Dendritic cell treated with granulocyte-macrophage colony-stimulating factor and Interleukin-4, amounts not matched to agents 40 ng/mL and 50 ng/mL, for 4 days (primary cell): ENCODE measurements at regions not wholly inside any gene's neighbourhood (a gene's known extent, or its start where the extent isn't known, plus 50 kb on each side); places are given as distances from the start of the nearest gene placed in this dataset.

Experiments
- H3K27ac Mint-ChIP-seq: one replicate; pipeline ENCODE4 v1.8.0; 2022; ENCODE audit warnings: mild to moderate bottlenecking, mixed read lengths
- H3K27me3 Mint-ChIP-seq: one replicate; pipeline ENCODE4 v1.8.0; 2022; ENCODE audit warnings: mild to moderate bottlenecking, mixed read lengths
- H3K36me3 Mint-ChIP-seq: one replicate; pipeline ENCODE4 v1.8.0; 2022; ENCODE audit warnings: low read depth, mixed read lengths
- H3K4me1 Mint-ChIP-seq: one replicate; pipeline ENCODE4 v1.8.0; 2022; ENCODE audit warnings: low read depth, mixed read lengths
- H3K4me3 Mint-ChIP-seq: one replicate; pipeline ENCODE4 v1.8.0; 2022; ENCODE audit warnings: mild to moderate bottlenecking, moderate library complexity, mixed read lengths
- H3K9me3 Mint-ChIP-seq: one replicate; pipeline ENCODE4 v1.8.0; 2022; ENCODE audit warnings: mixed read lengths
- intact Hi-C: fragments of 100-400 bp; cut with micrococcal nuclease; formaldehyde crosslinking; loops from one replicate; pipeline ENCODE4 v1.15.0; 2022

DNA sequence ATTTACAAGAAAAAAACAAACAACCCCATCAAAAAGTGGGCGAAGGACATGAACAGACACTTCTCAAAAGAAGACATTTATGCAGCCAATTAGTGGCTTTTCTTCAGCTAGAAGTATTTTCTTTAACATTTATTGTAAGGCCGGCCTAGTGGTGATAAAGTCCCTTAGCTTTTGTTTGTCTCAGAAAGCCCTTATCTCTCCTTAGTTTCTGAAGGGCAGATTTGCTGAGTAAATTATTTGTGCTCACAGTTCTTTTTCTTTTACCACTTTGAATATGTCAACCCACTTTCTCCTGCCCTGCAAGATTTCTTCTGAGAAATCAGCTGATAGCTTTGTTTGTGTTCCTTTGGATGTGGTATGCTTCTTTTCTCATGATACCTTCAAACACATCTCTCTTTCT lies 344.0 kb upstream of the SYNCRIP start:
- Mint-ChIP-seq H3K27ac (no peak overlapping the region), H3K4me1 (no peaks in the 10 kb centered on the region), H3K4me3 (no peak overlapping the region), H3K9me3 (peaks cover 43% of the 10 kb centered on the region), H3K36me3 (no peaks in the 10 kb centered on the region), H3K27me3 (no peaks in the 10 kb centered on the region)
- intact Hi-C loops: no loop called here

DNA sequence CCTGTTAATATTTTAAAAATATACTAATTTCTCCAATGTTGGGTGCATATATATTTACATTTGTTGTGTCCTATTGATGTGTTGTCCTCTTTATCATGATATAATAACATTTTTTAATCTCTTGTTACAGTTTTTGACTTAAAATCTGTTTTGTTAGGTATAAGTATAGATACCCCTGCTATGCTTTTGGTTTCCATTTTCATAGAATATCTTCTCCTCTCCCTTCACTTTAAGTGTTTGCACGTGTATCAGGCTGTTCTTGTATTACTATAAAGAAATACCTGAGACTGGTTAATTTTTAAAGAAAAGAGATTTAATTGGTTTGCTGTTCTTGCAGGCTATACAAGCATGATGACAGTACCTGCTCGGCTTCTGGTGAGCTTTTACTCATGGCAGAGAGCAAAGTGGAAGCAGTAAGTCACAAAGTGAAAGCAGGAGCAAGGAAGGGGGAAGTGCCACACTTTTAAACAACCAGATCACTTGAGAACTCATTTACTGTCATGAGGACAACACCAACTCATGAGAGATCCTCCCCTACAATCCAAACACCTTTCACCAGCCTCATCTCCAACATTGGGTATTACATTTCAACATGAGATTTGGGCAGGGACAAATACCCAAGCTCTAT lies 340.5 kb upstream of the SYNCRIP start:
- Mint-ChIP-seq H3K27me3 (no peaks in the 10 kb centered on the region), H3K4me3 (no peak overlapping the region), H3K9me3 (peaks cover 52% of the 10 kb centered on the region), H3K4me1 (no peaks in the 10 kb centered on the region), H3K36me3 (no peaks in the 10 kb centered on the region), H3K27ac (no peak overlapping the region)
- intact Hi-C loops: no loop called here

DNA sequence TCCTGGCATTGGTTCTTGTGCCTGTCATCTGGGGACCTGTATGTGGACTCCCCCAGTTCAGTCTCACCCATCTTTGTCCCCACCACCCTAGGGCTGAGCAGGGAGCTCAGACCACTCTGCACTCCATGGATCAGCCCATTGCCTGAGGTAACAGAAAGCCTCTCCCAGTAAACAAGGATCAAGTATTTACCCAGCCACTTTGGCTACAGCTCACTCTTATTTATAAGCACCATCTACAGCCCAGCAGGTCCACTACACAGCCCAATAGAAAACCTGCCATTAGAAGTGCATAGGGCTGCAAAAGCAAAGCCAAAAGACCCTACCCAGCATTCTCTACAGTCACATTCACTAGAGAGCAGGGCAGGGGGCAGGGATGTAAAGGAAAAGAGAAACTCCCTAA lies 335.0 kb upstream of the SYNCRIP start:
- H3K4me1 Mint-ChIP-seq: no peaks in the 10 kb centered on the region

DNA sequence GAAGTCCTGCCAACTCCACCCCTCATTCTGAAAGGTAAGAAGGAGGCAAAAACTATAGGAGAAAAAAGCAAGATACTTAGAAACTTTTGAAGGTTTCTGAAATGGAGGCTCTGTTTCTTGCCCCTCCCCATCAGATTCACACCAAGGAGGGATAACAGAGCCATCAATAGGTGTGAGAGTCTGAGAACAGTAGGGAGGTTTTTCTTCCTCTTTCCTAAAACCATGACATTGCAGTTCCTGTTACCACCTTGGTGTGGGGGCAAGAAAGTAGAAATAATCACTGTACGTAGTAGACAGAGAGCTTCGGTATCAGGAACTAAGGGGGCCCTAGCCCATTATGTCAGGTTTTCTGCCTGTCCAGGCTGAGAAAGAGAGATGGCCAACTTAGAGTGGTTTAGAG lies 333.3 kb upstream of the SYNCRIP start:
- Mint-ChIP-seq H3K9me3 (peaks cover 57% of the 10 kb centered on the region), H3K27me3 (no peaks in the 10 kb centered on the region), H3K4me1 (no peaks in the 10 kb centered on the region), H3K4me3 (no peak overlapping the region), H3K36me3 (no peaks in the 10 kb centered on the region), H3K27ac (no peak overlapping the region)
- intact Hi-C loops: no loop called here

More for the DNA sequence above, 335.0 kb upstream of the SYNCRIP start:
- intact Hi-C loops: no loop called here
- H3K27ac Mint-ChIP-seq: no peak overlapping the region
- H3K36me3 Mint-ChIP-seq: no peaks in the 10 kb centered on the region
- peaks cover 57% of the 10 kb centered on the region for H3K9me3 Mint-ChIP-seq
- no peaks in the 10 kb centered on the region for H3K27me3 Mint-ChIP-seq
- no peak overlapping the region for H3K4me3 Mint-ChIP-seq

DNA sequence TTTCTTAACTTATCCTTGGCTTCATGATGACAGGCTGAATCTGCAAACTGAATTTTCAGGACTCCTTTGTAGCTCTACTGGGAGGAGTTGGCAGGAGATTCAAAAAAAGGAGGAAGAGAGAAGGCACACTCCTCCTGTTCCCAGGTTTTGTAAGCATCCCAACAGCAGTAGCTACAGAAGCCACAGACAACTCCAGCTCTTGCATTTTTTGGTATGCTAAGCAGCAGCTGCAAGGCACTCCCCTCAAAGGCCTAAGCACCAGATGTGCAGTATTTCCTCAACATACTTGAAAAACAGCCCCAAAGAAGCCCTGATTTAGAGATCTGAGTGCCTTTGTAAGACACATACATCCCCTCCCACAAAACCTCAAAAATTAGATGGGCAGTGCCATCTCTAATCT lies 328.6 kb upstream of the SYNCRIP start:
- Mint-ChIP-seq H3K27me3 (no peaks in the 10 kb centered on the region), H3K36me3 (no peaks in the 10 kb centered on the region), H3K4me3 (no peak overlapping the region), H3K9me3 (peaks cover 44% of the 10 kb centered on the region), H3K27ac (no peak overlapping the region), H3K4me1 (no peaks in the 10 kb centered on the region)
- intact Hi-C loops: no loop called here

DNA sequence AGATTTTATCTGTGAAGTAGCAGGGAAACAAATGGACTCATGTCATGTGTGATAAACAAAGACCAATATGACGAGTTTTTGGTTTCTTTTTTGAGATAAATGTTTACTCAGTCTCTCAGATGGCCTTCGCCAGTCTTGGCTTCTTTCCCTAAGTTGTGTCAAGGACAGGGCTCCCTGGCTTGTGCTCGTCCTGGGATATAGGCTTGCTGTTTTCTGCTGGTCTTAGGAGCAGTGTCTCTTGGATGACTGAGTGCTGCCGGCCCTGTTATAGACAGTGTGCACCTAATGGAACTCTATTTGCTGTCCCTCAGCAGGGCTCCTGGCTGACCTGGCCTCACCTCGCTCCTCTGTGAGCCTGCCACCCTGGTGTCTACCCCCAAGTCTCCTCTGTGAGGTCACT lies 324.1 kb upstream of the SYNCRIP start:
- Mint-ChIP-seq H3K27me3 (no peaks in the 10 kb centered on the region), H3K9me3 (peaks cover 12% of the 10 kb centered on the region), H3K27ac (no peak overlapping the region), H3K4me3 (no peak overlapping the region), H3K4me1 (no peaks in the 10 kb centered on the region), H3K36me3 (no peaks in the 10 kb centered on the region)
- intact Hi-C loops: no loop called here

DNA sequence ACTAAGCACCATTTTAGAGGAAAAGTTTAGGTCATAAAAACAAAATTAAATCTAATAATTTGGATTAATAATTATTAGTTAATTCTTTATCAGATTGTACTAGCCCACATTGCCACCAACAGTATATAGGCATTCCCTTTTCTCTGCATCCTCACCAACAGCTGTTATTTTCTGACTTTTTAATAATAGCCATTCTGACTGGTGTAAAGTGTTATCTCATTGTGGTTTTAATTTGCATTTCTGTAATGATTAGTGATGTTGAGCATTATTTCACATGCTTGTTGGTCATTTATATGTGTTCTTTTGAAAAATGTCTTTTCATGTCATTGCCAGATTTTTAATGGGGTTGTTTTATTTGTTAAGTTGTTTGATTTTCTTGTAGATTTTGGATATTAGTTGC lies 319.1 kb upstream of the SYNCRIP start:
- Mint-ChIP-seq H3K36me3 (no peaks in the 10 kb centered on the region), H3K27ac (no peak overlapping the region), H3K4me3 (no peak overlapping the region), H3K27me3 (no peaks in the 10 kb centered on the region), H3K9me3 (peaks cover 24% of the 10 kb centered on the region), H3K4me1 (no peaks in the 10 kb centered on the region)
- intact Hi-C loops: no loop called here

DNA sequence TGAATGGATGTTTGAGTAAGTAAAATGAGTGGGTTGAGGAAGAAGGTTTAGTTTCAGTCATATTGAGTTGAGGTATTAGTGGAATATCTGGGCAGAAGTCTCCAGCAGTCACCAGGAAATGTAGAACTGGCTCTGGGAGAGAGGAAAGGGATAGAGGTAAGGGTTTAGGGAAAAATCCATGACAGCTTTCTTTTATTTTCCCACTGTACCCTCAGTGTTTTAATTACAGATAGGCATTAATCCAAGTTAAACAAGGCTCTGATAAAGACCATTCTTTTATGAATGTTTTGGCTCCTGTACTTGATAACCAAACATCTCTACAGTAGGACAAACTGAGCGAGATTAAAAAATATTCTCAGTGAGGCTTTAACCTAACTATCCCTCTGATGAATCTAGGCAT lies 318.4 kb upstream of the SYNCRIP start:
- Mint-ChIP-seq H3K27ac (no peak overlapping the region), H3K4me1 (no peaks in the 10 kb centered on the region), H3K4me3 (no peak overlapping the region), H3K9me3 (peaks cover 31% of the 10 kb centered on the region), H3K36me3 (no peaks in the 10 kb centered on the region), H3K27me3 (no peaks in the 10 kb centered on the region)
- intact Hi-C loops: no loop called here

DNA sequence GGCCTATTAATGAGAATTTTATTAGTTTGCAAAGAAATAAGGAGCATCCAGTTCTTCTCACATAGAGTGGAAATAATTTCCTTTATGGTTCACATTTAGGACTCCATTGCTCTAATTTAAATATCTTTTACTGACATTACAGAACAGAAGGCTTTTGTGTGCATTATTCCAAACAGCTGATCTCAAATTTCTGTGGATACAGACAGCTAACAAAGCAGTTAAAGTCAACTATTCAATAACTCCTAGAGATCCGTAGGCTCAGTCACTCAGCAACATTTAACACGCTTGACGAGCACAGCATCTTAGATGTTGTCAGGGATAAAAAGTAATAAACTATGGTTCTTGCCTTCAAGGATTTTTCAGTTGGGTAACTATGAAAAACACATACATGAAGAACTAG lies 305.8 kb upstream of the SYNCRIP start:
- Mint-ChIP-seq H3K27me3 (no peaks in the 10 kb centered on the region), H3K9me3 (peaks cover 32% of the 10 kb centered on the region), H3K4me1 (no peaks in the 10 kb centered on the region), H3K27ac (no peak overlapping the region), H3K4me3 (no peak overlapping the region), H3K36me3 (no peaks in the 10 kb centered on the region)
- intact Hi-C loops: no loop called here

DNA sequence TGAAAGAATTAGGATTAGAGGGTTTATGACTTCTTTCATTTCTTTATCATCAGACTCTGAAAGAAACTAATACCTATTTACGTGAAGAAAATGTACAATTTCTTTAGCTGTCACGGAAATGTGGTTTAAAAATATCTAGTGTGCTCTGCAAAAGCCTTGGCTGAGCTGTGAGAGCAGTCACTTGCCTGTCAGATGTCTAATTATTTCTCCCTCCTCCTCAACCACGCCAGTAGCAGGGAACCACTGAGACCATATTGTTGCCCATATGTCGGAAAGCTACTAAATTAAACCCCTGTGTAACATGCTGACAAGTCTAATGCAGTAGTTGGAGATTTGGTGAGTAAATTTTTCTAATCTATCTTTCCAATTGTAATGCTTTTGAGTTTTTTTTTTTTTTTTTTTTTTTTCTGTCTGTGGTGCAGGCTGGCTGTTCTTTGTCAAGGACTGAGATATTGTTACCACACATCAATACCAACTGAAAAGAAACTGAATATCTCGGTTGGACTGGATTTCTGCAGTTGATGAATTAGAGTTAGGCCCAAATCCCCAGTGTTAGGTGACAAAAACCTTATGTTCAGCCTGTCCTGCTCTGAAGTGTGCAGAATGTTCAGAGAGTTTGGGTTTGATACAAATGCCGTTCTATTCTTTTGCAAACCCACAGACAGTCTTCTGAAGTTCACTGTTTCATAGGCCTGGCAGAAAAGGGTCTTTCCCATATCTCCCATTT lies 302.9 kb upstream of the SYNCRIP start:
- Mint-ChIP-seq H3K27ac (no peak overlapping the region), H3K36me3 (no peaks in the 10 kb centered on the region), H3K4me3 (no peak overlapping the region), H3K9me3 (peaks cover 27% of the 10 kb centered on the region), H3K4me1 (no peaks in the 10 kb centered on the region), H3K27me3 (no peaks in the 10 kb centered on the region)
- intact Hi-C loops: no loop called here

DNA sequence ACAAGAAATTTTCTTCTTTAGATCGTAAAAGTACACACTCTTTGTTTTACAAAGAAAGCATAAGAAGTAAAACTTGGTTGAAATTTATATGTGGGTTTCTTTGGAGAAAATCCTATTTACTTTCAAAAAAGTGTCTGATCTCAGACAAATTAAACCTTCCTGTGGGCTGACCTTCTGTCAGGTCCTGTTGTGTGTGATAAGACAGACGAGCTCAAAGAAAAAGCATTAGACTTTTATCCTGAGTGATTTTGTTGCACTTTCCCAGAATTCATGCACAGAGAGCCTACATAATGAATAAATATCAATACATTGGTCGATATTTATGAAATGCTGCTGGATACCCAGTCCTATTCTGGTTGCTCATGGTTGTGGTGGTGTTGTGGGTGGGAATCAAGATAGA lies 302.1 kb upstream of the SYNCRIP start:
- Mint-ChIP-seq H3K27ac (no peak overlapping the region), H3K27me3 (no peaks in the 10 kb centered on the region), H3K36me3 (no peaks in the 10 kb centered on the region), H3K4me3 (no peak overlapping the region), H3K9me3 (peaks cover 19% of the 10 kb centered on the region), H3K4me1 (no peaks in the 10 kb centered on the region)
- intact Hi-C loops: no loop called here

DNA sequence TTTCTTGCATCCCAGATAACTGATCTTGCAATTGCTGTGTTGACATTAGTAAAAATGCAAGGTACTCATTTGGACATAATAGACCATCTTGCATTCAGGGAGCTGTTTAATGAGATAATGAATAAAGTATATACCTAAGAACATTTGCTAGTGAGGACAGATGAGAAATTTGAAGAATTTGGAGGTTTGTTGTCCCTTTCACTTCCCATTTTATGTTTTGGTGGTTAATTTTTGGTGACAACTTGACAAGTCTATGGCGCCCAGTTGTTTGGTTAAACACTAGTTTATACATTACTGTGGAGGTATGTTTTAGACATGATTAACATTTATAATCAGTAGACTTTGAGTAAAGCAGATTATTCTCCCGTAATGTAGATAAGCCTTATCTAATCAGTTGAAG lies 300.2 kb upstream of the SYNCRIP start:
- H3K36me3 Mint-ChIP-seq: no peaks in the 10 kb centered on the region
- peaks cover 17% of the 10 kb centered on the region for H3K9me3 Mint-ChIP-seq
- H3K4me3 Mint-ChIP-seq: no peak overlapping the region
- no peak overlapping the region for H3K27ac Mint-ChIP-seq
- no peaks in the 10 kb centered on the region for H3K4me1 Mint-ChIP-seq
- H3K27me3 Mint-ChIP-seq: no peaks in the 10 kb centered on the region
- intact Hi-C loops: no loop called here

DNA sequence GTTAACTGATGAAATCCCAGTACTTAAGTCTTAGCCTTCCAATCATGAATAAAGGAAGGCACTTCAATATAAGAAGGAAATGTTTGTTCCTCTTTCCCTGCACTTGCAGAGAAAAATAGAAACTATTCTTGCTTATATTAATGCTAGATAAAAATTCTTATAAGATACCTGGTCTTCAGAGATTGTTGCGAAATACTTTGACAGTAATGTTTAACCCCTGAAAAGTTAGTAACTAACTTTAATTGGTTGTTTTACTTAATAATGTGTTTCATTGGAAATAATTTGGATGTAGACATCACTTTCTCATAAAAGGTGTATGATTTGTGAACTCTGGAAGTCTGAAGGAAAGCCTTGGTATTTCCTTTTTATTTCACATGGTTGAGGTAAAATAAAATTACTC lies 294.2 kb upstream of the SYNCRIP start:
- no peak overlapping the region for H3K4me3 Mint-ChIP-seq
- no peaks in the 10 kb centered on the region for H3K36me3 Mint-ChIP-seq
- intact Hi-C loops: no loop called here
- H3K27ac Mint-ChIP-seq: no peak overlapping the region
- no peaks in the 10 kb centered on the region for H3K4me1 Mint-ChIP-seq
- no peaks in the 10 kb centered on the region for H3K27me3 Mint-ChIP-seq
- peaks cover 47% of the 10 kb centered on the region for H3K9me3 Mint-ChIP-seq

DNA sequence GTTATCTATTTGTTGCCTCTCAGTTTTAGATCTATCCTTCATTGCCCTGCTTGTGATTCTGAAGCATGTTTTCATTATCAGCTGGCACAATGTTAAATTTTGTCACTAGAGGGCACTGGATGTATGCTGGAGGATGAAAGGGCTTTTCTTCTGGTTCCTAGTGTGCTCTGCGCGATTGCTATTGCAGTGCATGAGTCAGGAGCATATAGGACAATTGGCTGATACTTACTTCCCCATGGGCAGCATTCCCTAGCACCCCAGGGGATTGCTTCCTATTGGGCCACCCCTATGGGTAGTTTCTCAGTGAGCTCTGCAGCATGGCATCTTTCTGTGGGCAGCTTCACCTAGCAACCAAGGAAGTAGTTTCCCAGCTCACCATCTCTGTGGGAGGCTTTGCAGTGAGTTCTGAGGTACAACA lies 280.3 kb upstream of the SYNCRIP start:
- Mint-ChIP-seq H3K4me3 (no peak overlapping the region), H3K36me3 (no peaks in the 10 kb centered on the region), H3K4me1 (no peaks in the 10 kb centered on the region), H3K27ac (no peak overlapping the region), H3K9me3 (no peaks in the 10 kb centered on the region), H3K27me3 (no peaks in the 10 kb centered on the region)
- intact Hi-C loops: no loop called here

DNA sequence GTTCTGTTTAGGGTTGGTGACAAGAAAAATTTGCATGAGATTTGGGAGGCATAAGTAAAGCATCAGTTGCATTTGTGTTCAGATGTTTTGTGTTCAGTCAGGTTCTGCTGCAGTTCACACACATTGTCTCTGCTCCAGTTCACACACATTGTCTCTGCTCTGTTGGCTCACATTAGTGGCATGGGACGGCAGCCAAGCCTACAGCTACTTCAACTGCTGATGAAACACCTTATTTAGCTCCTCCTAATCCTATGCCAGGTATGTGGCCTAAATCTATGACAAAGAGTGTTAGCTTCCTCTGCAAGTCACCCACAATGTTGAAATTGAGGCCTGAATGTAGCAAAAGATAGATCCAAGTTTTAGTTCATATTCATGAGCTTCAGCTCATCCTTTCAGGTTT lies 278.1 kb upstream of the SYNCRIP start:
- Mint-ChIP-seq H3K4me3 (no peak overlapping the region), H3K9me3 (no peaks in the 10 kb centered on the region), H3K27ac (no peak overlapping the region), H3K36me3 (no peaks in the 10 kb centered on the region), H3K4me1 (no peaks in the 10 kb centered on the region), H3K27me3 (no peaks in the 10 kb centered on the region)
- intact Hi-C loops: no loop called here
